Heart left ventricle (tissue), 16 donors: ENCODE measurements at regions not wholly inside any gene's neighbourhood (a gene's known extent, or its start where the extent isn't known, plus 50 kb on each side); places are given as distances from the start of the nearest gene placed in this dataset.

Experiments used
- ATAC-seq, 4 donors: fragments of 200-7000 bp; cut with Tn5 transposase; one replicate each; pipeline ENCODE4 v1.9.1; 2020 to 2022; ENCODE audit warnings: moderate library complexity in 4 of 4, mild to moderate bottlenecking in 3 of 4, moderate number of reproducible peaks in 1 of 4
- DNase-seq, 5 donors: peaks; one replicate each; pipeline ENCODE4 v3.0.0-alpha.2; 2020
- H3K27ac ChIP-seq, 12 donors: fragments of 200-600 bp; sonication (generic) in 4 of 12; one replicate each; pipeline versions ENCODE4 v1.5.0 to v1.8.0; 2016 to 2022; ENCODE audit warnings: mild to moderate bottlenecking in 2 of 12
- H3K27me3 ChIP-seq, 9 donors: fragments of 200-600 bp; sonication (generic) in 2 of 9; one replicate each; pipeline versions ENCODE4 v1.5.1 to v1.8.0; 2016 to 2022; ENCODE audit warnings: mild to moderate bottlenecking in 3 of 9
- H3K36me3 ChIP-seq, 9 donors: fragments of 200-600 bp; sonication (generic) in 2 of 9; one replicate each; pipeline versions ENCODE4 v1.5.0 to v1.8.0; 2018 to 2022; ENCODE audit warnings: mild to moderate bottlenecking in 2 of 9
- H3K4me1 ChIP-seq, 12 donors: fragments of 200-600 bp; sonication (generic) in 4 of 12; one replicate each; pipeline versions ENCODE4 v1.5.0 to v1.8.0; 2016 to 2022; ENCODE audit warnings: mild to moderate bottlenecking in 3 of 12
- H3K4me3 ChIP-seq, 12 donors: fragments of 200-600 bp; sonication (generic) in 4 of 12; one replicate each; pipeline versions ENCODE4 v1.5.0 to v1.8.0; 2017 to 2022; ENCODE audit warnings: mild to moderate bottlenecking in 9 of 12, moderate library complexity in 4 of 12
- H3K9me3 ChIP-seq, 12 donors: fragments of 200-600 bp; sonication (generic) in 4 of 12; one replicate each; pipeline versions ENCODE4 v1.5.0 to v1.8.0; 2016 to 2022; ENCODE audit warnings: mild to moderate bottlenecking in 1 of 12
- POLR2A ChIP-seq, 2 donors: fragments of 450-650 bp; IDR thresholded peaks; one replicate each; pipeline ENCODE4 v1.6.1; 2017; ENCODE audit warnings: antibody characterized with exemption in 2 of 2, mild to moderate bottlenecking in 2 of 2, moderate library complexity in 2 of 2
- WGBS, 4 donors: extraction: QIAGEN DNeasy Blood & Tissue Kit in 2 of 4; methylation state at CpG; one replicate each; pipeline versions ENCODE4 v1.1.5 to v1.1.7; 2013 to 2018; 5-methylcytosine and 5-hydroxymethylcytosine counted together
- intact Hi-C, 10 donors: fragments of 100-400 bp; cut with DNase I; formaldehyde crosslinking; loops; one replicate each; pipeline versions ENCODE4 v1.11.1 to v1.14.2; 2022
- TF ChIP-seq, protein P1 (sequence below), 12 donors: fragments of 200-600 bp; sonication (generic) in 4 of 12; IDR thresholded peaks; one replicate each; pipeline versions ENCODE4 v1.5.0 to v1.8.0; 2018 to 2022; ENCODE audit warnings: antibody characterized with exemption in 12 of 12, mild to moderate bottlenecking in 5 of 12
- donor health status: ischemic (EF 13 %, LVEDD 7.1; RV severe dilation, severe dysfunction).
- donor health status: healthy with polysubstance abuse.
- donor health status: DM: no; HTN: yes; CAD: no.
- donor health status: DM: no; HTN: no; CAD: no.
- donor health status: ischemic (EF 25% LVEDD 6.9; RV normal size, moderate dysfunction).
- donor health status: ischemic (EF 25% LVEDD 5.7; RV mildly dilated, moderate dysfunction).
- donor health status: healthy.
- donor health status: DM: yes; HTN: yes; CAD: no.
- donor health status: ischemic (EF 35%, LVEDD 5.7; RV mildly dilated, moderate dysfunction).
- donor health status: nonischemic (EF 11% LVEDD 7.7; RV severe dilation, severe dysfunction).
- donor health status: DM: yes; HTN: yes; CAD: no.
- donor health status: PGD.
- donor health status: ischemic (EF 29% LVEDD 5.4; RV normal size, mild dysfunction).
- donor health status: nonischemic (EF 23%, LVEDD 6.1; RV moderate dilation, normal function).

DNA sequence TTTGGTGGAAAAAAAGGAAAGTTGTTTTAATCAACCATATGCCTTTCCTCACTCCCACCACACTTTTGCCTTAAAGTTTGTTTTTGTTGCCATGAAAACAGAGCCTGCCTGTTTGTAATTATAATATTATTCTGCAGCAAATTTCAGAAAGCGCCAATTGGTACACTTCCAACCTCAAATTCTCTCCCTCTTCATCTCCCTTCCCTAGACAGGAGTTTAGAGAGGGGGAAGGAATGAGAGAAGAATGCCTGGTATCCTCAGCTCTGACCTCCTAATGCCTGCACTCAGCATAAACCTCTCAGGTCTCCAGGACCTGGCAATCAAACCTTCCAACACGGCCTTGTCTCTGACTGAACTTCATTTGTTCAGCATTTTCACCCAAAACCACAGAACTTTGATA is 138.4 kb upstream of the HCCS start:
- TF ChIP-seq POLR2A (IDR thresholded peaks at IDR 0.05): no peak
- TF ChIP-seq, protein P1, sequence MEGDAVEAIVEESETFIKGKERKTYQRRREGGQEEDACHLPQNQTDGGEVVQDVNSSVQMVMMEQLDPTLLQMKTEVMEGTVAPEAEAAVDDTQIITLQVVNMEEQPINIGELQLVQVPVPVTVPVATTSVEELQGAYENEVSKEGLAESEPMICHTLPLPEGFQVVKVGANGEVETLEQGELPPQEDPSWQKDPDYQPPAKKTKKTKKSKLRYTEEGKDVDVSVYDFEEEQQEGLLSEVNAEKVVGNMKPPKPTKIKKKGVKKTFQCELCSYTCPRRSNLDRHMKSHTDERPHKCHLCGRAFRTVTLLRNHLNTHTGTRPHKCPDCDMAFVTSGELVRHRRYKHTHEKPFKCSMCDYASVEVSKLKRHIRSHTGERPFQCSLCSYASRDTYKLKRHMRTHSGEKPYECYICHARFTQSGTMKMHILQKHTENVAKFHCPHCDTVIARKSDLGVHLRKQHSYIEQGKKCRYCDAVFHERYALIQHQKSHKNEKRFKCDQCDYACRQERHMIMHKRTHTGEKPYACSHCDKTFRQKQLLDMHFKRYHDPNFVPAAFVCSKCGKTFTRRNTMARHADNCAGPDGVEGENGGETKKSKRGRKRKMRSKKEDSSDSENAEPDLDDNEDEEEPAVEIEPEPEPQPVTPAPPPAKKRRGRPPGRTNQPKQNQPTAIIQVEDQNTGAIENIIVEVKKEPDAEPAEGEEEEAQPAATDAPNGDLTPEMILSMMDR (IDR thresholded peaks at IDR 0.05): no peak
- Histone ChIP-seq H3K27me3 (no peaks in the 10 kb centered on the region), H3K4me3 (no peak overlapping the region), H3K36me3 (no peaks in the 10 kb centered on the region), H3K4me1 (no peaks in the 10 kb centered on the region), H3K9me3 (peaks cover 0 to 5% (median 0%) of the 10 kb centered on the region in 12 donors), H3K27ac (no peak overlapping the region)
- ATAC-seq (no peak), DNase-seq (no peak)
- intact Hi-C loops: no loop called here
- 43 to 66% (median 60%) methylated on average over 2 of the region's 2 CpGs for WGBS, 4 donors

DNA sequence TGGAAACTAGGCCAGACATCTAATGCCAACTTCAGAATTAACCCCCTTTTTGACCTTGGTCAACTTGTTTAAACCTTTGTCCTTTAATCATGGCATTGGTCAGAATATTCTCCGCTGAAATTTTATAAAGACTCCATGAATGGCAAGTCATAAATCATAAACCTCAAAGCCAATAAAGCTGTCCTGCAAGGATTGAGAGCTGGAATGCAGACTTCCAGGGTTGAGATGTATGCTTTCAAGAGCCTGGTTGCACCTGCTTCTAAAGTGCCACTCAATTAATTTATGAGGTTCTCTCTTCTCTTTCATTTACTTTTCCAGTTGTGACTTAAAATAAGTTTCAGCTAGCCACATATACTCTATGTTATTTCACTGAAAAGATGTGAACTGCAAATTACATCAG is 136.2 kb upstream of the HCCS start:
- WGBS, 4 donors: 67 to 100% (median 88%) methylated on average over 1 of the region's 1 CpG
- no peak for ATAC-seq
- no peak for TF ChIP-seq POLR2A (IDR thresholded peaks at IDR 0.05)
- TF ChIP-seq, protein P1 (IDR thresholded peaks at IDR 0.05): no peak

DNA sequence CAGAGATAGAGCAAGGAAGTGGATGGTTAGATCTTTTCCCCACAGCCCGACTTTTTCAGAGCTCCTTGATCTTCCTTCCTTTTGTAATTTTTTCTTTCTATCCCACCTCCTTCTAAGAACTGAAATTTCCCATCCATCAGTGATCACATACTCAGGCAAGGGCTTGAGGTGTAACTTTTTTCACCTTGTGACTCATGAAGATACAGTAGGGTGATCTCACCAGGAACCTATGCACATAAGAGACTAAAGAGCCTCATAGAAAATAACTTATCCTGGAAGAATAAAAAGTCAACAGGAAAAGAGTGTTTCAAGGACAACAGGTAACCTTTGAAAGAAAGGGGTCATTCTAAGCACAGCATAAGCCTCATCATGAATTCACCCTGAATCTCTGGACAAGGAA is 131.2 kb upstream of the HCCS start:
- Histone ChIP-seq H3K4me1 (no peaks in the 10 kb centered on the region), H3K27me3 (no peaks in the 10 kb centered on the region), H3K4me3 (no peak overlapping the region), H3K36me3 (no peaks in the 10 kb centered on the region), H3K27ac (no peak overlapping the region), H3K9me3 (no peaks in the 10 kb centered on the region)
- intact Hi-C loops: no loop called here
- ATAC-seq: no peak
- no peak for DNase-seq
- TF ChIP-seq, protein P1 (IDR thresholded peaks at IDR 0.05): no peak
- TF ChIP-seq POLR2A (IDR thresholded peaks at IDR 0.05): no peak
- 64 to 92% (median 80%) methylated on average over 1 of the region's 1 CpG for WGBS, 4 donors

More for the DNA sequence above, 136.2 kb upstream of the HCCS start:
- no peaks in the 10 kb centered on the region for H3K36me3 ChIP-seq
- H3K27me3 ChIP-seq: no peaks in the 10 kb centered on the region
- H3K4me3 ChIP-seq: no peak overlapping the region
- no peaks in the 10 kb centered on the region for H3K4me1 ChIP-seq
- no peak for DNase-seq
- intact Hi-C loops: no loop called here
- no peak overlapping the region for H3K27ac ChIP-seq
- H3K9me3 ChIP-seq: no peaks in the 10 kb centered on the region

DNA sequence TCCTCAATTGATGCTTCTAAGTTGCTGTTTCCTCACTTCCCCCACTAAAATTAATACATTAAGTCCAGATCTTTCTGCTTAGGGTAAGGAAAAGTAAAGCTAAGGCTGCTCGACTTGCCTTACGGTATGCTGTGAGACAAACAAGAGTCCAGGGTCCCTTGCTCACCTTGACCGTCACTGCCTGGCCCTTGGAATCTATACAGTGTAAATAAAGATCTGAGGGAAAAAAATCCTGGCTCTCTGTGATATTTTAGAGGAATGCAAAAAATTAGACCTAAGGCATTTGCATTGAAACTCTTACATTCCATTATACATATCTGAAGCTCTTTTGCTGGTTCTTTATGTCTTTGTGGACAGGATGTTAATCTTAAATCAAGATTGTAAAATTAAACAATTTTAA is 129.6 kb upstream of the HCCS start:
- 78 to 98% (median 88%) methylated on average over 3 of the region's 3 CpGs for WGBS, 4 donors
- DNase-seq: no peak

More for the DNA sequence above, 129.6 kb upstream of the HCCS start:
- TF ChIP-seq POLR2A (IDR thresholded peaks at IDR 0.05): no peak
- TF ChIP-seq, protein P1 (IDR thresholded peaks at IDR 0.05): no peak
- Histone ChIP-seq H3K27ac (no peak overlapping the region), H3K27me3 (no peaks in the 10 kb centered on the region), H3K4me3 (no peak overlapping the region), H3K36me3 (no peaks in the 10 kb centered on the region), H3K4me1 (no peaks in the 10 kb centered on the region), H3K9me3 (no peaks in the 10 kb centered on the region)
- no peak for ATAC-seq
- intact Hi-C loops: no loop called here
